A673 (cell line): ENCODE measurements at regions not wholly inside any gene's neighbourhood (a gene's known extent, or its start where the extent isn't known, plus 50 kb on each side); places are given as distances from the start of the nearest gene placed in this dataset.

Experiments used
- EZH2 ChIP-seq: fragments of 200-600 bp; sonication (generic); IDR thresholded peaks from 2 replicates; pipeline ENCODE4 v1.6.1; 2017; ENCODE audit warnings: borderline replicate concordance, low read depth, mild to moderate bottlenecking, mixed read lengths, antibody characterized with exemption, low read length; ENCODE audit not compliant: poor library complexity, severe bottlenecking
- TF ChIP-seq, protein P1 (sequence below): fragments of 300-800, 200-600 bp; sonication (generic); conservative IDR thresholded peaks from 2 replicates; pipeline ENCODE4 v1.5.1; 2017; ENCODE audit warnings: low read depth, mild to moderate bottlenecking, antibody characterized with exemption, low read length, moderate library complexity, mixed read lengths

DNA sequence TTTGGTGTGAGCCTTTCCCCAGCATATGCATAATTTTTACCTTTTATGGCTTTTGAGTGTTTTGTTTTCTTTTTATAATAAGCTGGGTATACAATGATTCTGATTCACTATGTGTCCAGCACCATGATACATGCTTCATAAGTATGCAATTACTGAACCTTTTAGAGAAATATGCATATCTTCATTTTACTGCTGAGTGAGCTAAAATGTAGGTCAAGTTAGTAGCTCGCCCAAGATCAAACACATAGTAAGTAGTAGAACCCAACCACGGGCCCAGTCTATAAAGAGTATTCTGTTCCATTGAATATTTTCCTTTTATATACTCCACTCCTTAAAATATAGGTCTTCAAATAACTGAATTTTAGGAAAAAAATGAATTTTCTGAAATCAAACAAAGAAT, 362.4 kb upstream of the HTR2C start:
- TF ChIP-seq EZH2, result no peak
- TF ChIP-seq, protein P1, sequence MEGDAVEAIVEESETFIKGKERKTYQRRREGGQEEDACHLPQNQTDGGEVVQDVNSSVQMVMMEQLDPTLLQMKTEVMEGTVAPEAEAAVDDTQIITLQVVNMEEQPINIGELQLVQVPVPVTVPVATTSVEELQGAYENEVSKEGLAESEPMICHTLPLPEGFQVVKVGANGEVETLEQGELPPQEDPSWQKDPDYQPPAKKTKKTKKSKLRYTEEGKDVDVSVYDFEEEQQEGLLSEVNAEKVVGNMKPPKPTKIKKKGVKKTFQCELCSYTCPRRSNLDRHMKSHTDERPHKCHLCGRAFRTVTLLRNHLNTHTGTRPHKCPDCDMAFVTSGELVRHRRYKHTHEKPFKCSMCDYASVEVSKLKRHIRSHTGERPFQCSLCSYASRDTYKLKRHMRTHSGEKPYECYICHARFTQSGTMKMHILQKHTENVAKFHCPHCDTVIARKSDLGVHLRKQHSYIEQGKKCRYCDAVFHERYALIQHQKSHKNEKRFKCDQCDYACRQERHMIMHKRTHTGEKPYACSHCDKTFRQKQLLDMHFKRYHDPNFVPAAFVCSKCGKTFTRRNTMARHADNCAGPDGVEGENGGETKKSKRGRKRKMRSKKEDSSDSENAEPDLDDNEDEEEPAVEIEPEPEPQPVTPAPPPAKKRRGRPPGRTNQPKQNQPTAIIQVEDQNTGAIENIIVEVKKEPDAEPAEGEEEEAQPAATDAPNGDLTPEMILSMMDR, result no peak
